GM18951 (cell line): ENCODE measurements at regions not wholly inside any gene's neighbourhood (a gene's known extent, or its start where the extent isn't known, plus 50 kb on each side); places are given as distances from the start of the nearest gene placed in this dataset.

Experiments used
- POLR2A ChIP-seq: IDR thresholded peaks from 4 replicates; pipeline ENCODE4 v1.6.1; 2011; ENCODE audit warnings: mild to moderate bottlenecking; ENCODE audit not compliant: insufficient read length, insufficient read depth; ENCODE audit errors: extremely low read depth
- in situ Hi-C: fragments of 300-500 bp; cut with MboI; formaldehyde crosslinking; loops from one replicate; pipeline ENCODE4 v1.12.0; 2022; ENCODE audit warnings: low sequenced_read_pairs, mixed read lengths, inconsistent platforms; ENCODE audit not compliant: unreplicated experiment

- in situ Hi-C loops = no loop called here
- TF ChIP-seq POLR2A = no peak
These were observed 329.7 kb upstream of the SNX7 start for GRCh38 chr1:98331718-98332311.

GRCh38 chr1:98331243-98331642 is 330.3 kb upstream of the SNX7 start:
- no peak for TF ChIP-seq POLR2A
- in situ Hi-C loops = no loop called here

GRCh38 chr1:98330224-98330623 is 331.3 kb upstream of the SNX7 start:
- in situ Hi-C loops = no loop called here
- no peak for TF ChIP-seq POLR2A

GRCh38 chr1:98328855-98329254 is 332.7 kb upstream of the SNX7 start:
- in situ Hi-C loops = no loop called here
- TF ChIP-seq POLR2A = no peak

- TF ChIP-seq POLR2A = no peak
- in situ Hi-C loops = no loop called here
These were observed 334.2 kb upstream of the SNX7 start for GRCh38 chr1:98327220-98327861.

- in situ Hi-C loops = no loop called here
- no peak for TF ChIP-seq POLR2A
These were observed 335.7 kb upstream of the SNX7 start for GRCh38 chr1:98325646-98326440.

GRCh38 chr1:98323906-98324358 is 337.6 kb upstream of the SNX7 start:
- in situ Hi-C loops = no loop called here
- TF ChIP-seq POLR2A = no peak

GRCh38 chr1:98323388-98323787 is 338.1 kb upstream of the SNX7 start:
- in situ Hi-C loops = no loop called here
- TF ChIP-seq POLR2A = no peak

GRCh38 chr1:98322966-98323365 is 338.6 kb upstream of the SNX7 start:
- TF ChIP-seq POLR2A = no peak
- in situ Hi-C loops = no loop called here

- in situ Hi-C loops = no loop called here
- TF ChIP-seq POLR2A = no peak
These were observed 339.4 kb upstream of the SNX7 start for GRCh38 chr1:98322086-98322485.

GRCh38 chr1:98321191-98321590 is 340.3 kb upstream of the SNX7 start:
- in situ Hi-C loops = no loop called here
- no peak for TF ChIP-seq POLR2A

- TF ChIP-seq POLR2A = no peak
- in situ Hi-C loops = no loop called here
These were observed 345.1 kb upstream of the SNX7 start for GRCh38 chr1:98316286-98316905.

- TF ChIP-seq POLR2A = no peak
- in situ Hi-C loops = no loop called here
These were observed 346.2 kb upstream of the SNX7 start for GRCh38 chr1:98315309-98315708.
